H1 (cell line): ENCODE measurements at regions not wholly inside any gene's neighbourhood (a gene's known extent, or its start where the extent isn't known, plus 50 kb on each side); places are given as distances from the start of the nearest gene placed in this dataset.

Experiments
- CTCF ChIA-PET: fragments of 300-600 bp; sonication (Branson Sonifier 250); formaldehyde crosslinking; loops from one replicate; lab custom pipeline; 2021; ENCODE audit not compliant: partially characterized antibody; lab: Charles Lee
- POLR2A ChIA-PET: fragments of 300-600 bp; sonication (Branson Sonifier 250); formaldehyde crosslinking; loops from one replicate; lab custom pipeline; 2021; ENCODE audit warnings: inconsistent platforms; ENCODE audit not compliant: partially characterized antibody; lab: Charles Lee
- DNase-seq, 2 experiments: peaks; one replicate each; pipeline versions ENCODE4 v3.0.0 to v3.0.0-alpha.2; 2010 to 2022; ENCODE audit warnings: low spot score in 2 of 2, low read depth in 1 of 2, mixed read lengths in 1 of 2
- FAIRE-seq: peaks from 2 replicates; lab custom pipeline; 2011; peaks lifted over from hg19 to GRCh38; lab: Jason Lieb, UNC
- H2AFZ ChIP-seq: 2 replicates; pipeline ENCODE4 v1.8.1; 2012; ENCODE audit warnings: low read length, inconsistent platforms
- H2AK5ac ChIP-seq: 2 replicates; pipeline ENCODE4 v1.6.1; 2013; ENCODE audit warnings: low read depth, low read length
- H2BK120ac ChIP-seq: replicated peaks from 2 replicates; pipeline ENCODE3; 2013; ENCODE audit warnings: low read depth, low read length, inconsistent platforms
- H2BK12ac ChIP-seq: 2 replicates; pipeline ENCODE4 v1.6.1; 2013; ENCODE audit warnings: low read depth, low read length
- H2BK15ac ChIP-seq: 2 replicates; pipeline ENCODE4 v1.6.1; 2013; ENCODE audit warnings: low read length
- H2BK20ac ChIP-seq: 2 replicates; pipeline ENCODE4 v1.6.1; 2013; ENCODE audit warnings: low read length
- H2BK5ac ChIP-seq: 2 replicates; pipeline ENCODE4 v1.6.1; 2013; ENCODE audit warnings: low read depth, low read length
- H3K14ac ChIP-seq: 2 replicates; pipeline ENCODE4 v1.6.1; 2013; ENCODE audit warnings: inconsistent platforms; ENCODE audit not compliant: insufficient read length
- H3K18ac ChIP-seq: 2 replicates; pipeline ENCODE4 v1.6.1; 2013; ENCODE audit warnings: low read length; ENCODE audit errors: extremely low read depth
- H3K23ac ChIP-seq: 2 replicates; pipeline ENCODE4 v1.6.1; 2013; ENCODE audit warnings: inconsistent platforms; ENCODE audit not compliant: insufficient read length
- H3K23me2 ChIP-seq: 2 replicates; pipeline ENCODE4 v1.6.1; 2013; ENCODE audit warnings: low read depth, low read length
- H3K27ac ChIP-seq: 2 replicates; pipeline ENCODE4 v1.6.1; 2011; ENCODE audit warnings: low read depth, low read length, inconsistent platforms
- H3K27me3 ChIP-seq, 4 experiments: replicated peaks in 1 of 4; 1 replicate in 1 of 4; 2 replicates in 3 of 4; pipeline versions ENCODE4 v1.6.1 to v1.8.1; 2011 to 2013; ENCODE audit warnings: low read length in 3 of 4, mild to moderate bottlenecking in 3 of 4, inconsistent platforms in 2 of 4, mixed read lengths in 2 of 4, moderate library complexity in 1 of 4; ENCODE audit not compliant: control insufficient read depth in 3 of 4, insufficient read depth in 3 of 4; ENCODE audit errors: extremely low read depth in 1 of 4
- H3K36me3 ChIP-seq, 4 experiments: 2 replicates each; pipeline versions ENCODE4 v1.6.1 to v1.8.1; 2011 to 2013; ENCODE audit warnings: mild to moderate bottlenecking in 4 of 4, low read length in 3 of 4, moderate library complexity in 2 of 4, control low read depth in 1 of 4, inconsistent platforms in 1 of 4; ENCODE audit not compliant: insufficient read depth in 4 of 4, control insufficient read depth in 2 of 4
- H3K4ac ChIP-seq: replicated peaks from 2 replicates; pipeline ENCODE3; 2013; ENCODE audit warnings: low read length, low read depth, mixed read lengths, inconsistent platforms; ENCODE audit not compliant: insufficient read length
- H3K4me1 ChIP-seq, 4 experiments: replicated peaks in 1 of 4; 1 replicate in 1 of 4; 2 replicates in 3 of 4; pipeline versions ENCODE4 v1.6.1 to v1.8.1; 2011 to 2013; ENCODE audit warnings: low read length in 3 of 4, inconsistent platforms in 2 of 4, mixed read lengths in 1 of 4; ENCODE audit not compliant: insufficient read depth in 4 of 4, control insufficient read depth in 3 of 4
- H3K4me2 ChIP-seq, 2 experiments: 2 replicates each; pipeline versions ENCODE4 v1.6.1 to v1.8.1; 2011 to 2013; ENCODE audit warnings: low read depth in 2 of 2, low read length in 2 of 2, control low read depth in 1 of 2, inconsistent platforms in 1 of 2, mild to moderate bottlenecking in 1 of 2; ENCODE audit not compliant: insufficient read depth in 1 of 2
- H3K4me3 ChIP-seq, 4 experiments: fragments of 200-600, 300-600 bp in 1 of 4; sonication (generic), shearing (Covaris generic), sonication (Bioruptor Twin) in 1 of 4; 2 replicates each; pipeline versions ENCODE4 v1.5.1 to v1.8.1; 2011 to 2016; ENCODE audit warnings: low read length in 4 of 4, low read depth in 3 of 4, control low read depth in 2 of 4, inconsistent platforms in 2 of 4, mild to moderate bottlenecking in 2 of 4, mixed read lengths in 1 of 4, moderate library complexity in 1 of 4; ENCODE audit not compliant: insufficient read depth in 2 of 4; ENCODE audit errors: extremely low read depth in 1 of 4
- H3K56ac ChIP-seq: replicated peaks from 2 replicates; pipeline ENCODE3; 2013; ENCODE audit warnings: low read depth, mild to moderate bottlenecking, mixed read lengths, low read length, inconsistent platforms; ENCODE audit not compliant: insufficient read length
- H3K79me1 ChIP-seq: 2 replicates; pipeline ENCODE4 v1.6.1; 2013; ENCODE audit warnings: low read depth, low read length, control low read depth
- H3K79me2 ChIP-seq, 2 experiments: 2 replicates each; pipeline versions ENCODE4 v1.6.1 to v1.8.1; 2012 to 2013; ENCODE audit warnings: low read length in 2 of 2, mild to moderate bottlenecking in 2 of 2, inconsistent platforms in 1 of 2; ENCODE audit not compliant: insufficient read depth in 2 of 2, control insufficient read depth in 1 of 2
- H3K9ac ChIP-seq, 4 experiments: replicated peaks in 1 of 4; 1 replicate in 1 of 4; 2 replicates in 3 of 4; pipeline versions ENCODE4 v1.6.1 to v1.8.1; 2011 to 2013; ENCODE audit warnings: low read depth in 3 of 4, low read length in 3 of 4, control low read depth in 2 of 4, mild to moderate bottlenecking in 2 of 4, moderate library complexity in 2 of 4, inconsistent platforms in 1 of 4; ENCODE audit errors: extremely low read depth in 1 of 4
- H3K9me3 ChIP-seq, 2 experiments: 2 replicates each; pipeline versions ENCODE4 v1.6.1 to v1.8.1; 2012 to 2013; ENCODE audit warnings: mild to moderate bottlenecking in 2 of 2, moderate library complexity in 2 of 2, control low read depth in 1 of 2, inconsistent platforms in 1 of 2, low read depth in 1 of 2, low read length in 1 of 2, mixed read lengths in 1 of 2; ENCODE audit not compliant: insufficient read depth in 2 of 2
- H4K20me1 ChIP-seq, 2 experiments: replicated peaks in 1 of 2; 2 replicates each; pipeline versions ENCODE3 to v1.8.1; 2011 to 2013; ENCODE audit warnings: inconsistent platforms in 2 of 2, low read length in 2 of 2, mild to moderate bottlenecking in 1 of 2; ENCODE audit not compliant: insufficient read depth in 2 of 2, control insufficient read depth in 1 of 2
- H4K5ac ChIP-seq: 2 replicates; pipeline ENCODE4 v1.6.1; 2013; ENCODE audit warnings: low read length, low read depth, mixed read lengths, inconsistent platforms; ENCODE audit not compliant: insufficient read length
- H4K8ac ChIP-seq: 2 replicates; pipeline ENCODE4 v1.8.0; 2013; ENCODE audit warnings: mild to moderate bottlenecking, moderate library complexity, low read length, inconsistent platforms; ENCODE audit not compliant: insufficient read depth; ENCODE audit errors: extremely low read depth
- H4K91ac ChIP-seq: replicated peaks from 2 replicates; pipeline ENCODE3; 2013; ENCODE audit warnings: low read length, mixed read lengths, inconsistent platforms; ENCODE audit not compliant: insufficient read length
- SIN3A ChIP-seq, 2 experiments: IDR thresholded peaks in 1 of 2; conservative IDR thresholded peaks in 1 of 2; 2 replicates each; pipeline ENCODE4 v1.6.1; 2011 to 2012; ENCODE audit warnings: low read length in 2 of 2, improper control_type of control experiment in 1 of 2, low read depth in 1 of 2, mild to moderate bottlenecking in 1 of 2
- WGBS, 2 experiments: shearing (Covaris generic) in 1 of 2; methylation state at CpG; one replicate each; pipeline versions ENCODE4 v1.1.6 to v1.1.7; 2013 to 2015; ENCODE audit warnings: low lambda C conversion rate in 2 of 2, mixed read lengths in 2 of 2, inconsistent platforms in 1 of 2, low coverage in 1 of 2, missing lambda C conversion rate in 1 of 2; ENCODE audit not compliant: insufficient replicate concordance in 2 of 2, insufficient coverage in 1 of 2, insufficient read length in 1 of 2; ENCODE audit errors: extremely low coverage in 1 of 2, missing lambda C conversion rate in 1 of 2; 5-methylcytosine and 5-hydroxymethylcytosine counted together

DNA sequence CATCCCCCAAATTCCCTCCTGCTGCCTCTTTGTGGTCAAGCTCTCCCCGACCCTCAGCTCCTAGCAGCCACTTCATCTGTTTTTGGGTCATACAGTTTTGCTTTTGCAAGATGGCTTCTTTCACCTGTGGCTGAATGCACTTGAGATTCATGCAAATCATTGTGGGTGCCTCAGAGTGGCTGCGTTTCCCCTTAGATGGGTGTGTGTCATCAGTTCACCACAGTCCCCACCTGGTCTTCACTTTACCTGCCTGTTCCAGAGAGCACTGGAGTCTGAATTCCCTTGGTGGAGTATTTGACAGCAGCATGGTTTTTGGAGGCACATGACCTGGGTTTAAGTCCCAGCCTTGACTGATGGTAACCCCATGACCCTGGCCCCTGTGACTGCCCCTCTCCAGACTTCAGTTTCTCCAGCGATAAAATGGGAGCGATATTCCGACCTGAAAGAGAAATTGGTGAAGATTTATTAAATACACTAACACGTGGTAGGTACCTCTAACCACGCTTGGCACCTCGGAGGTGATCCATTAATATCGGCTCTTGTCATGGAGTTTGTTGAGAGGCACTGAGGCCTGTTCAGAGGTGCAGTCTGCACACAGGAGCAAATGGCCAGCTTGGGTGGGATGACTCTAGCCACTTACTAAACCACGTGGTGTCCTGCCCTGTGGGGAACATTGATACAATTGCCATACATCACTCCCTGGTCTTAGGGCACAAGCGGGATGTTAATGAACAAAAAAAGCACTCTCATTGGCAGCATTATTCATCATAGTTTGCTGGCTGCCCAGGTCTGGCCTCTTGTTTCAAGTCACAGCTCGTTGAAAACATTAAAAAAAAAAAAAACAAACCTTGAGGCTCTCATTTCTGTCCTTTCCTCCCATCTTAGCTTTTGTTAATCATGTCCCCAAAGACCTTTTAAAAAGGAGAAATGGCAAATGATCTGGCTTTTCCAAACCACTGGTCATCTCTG is 167.2 kb upstream of the KCNG1 start:
- DNase-seq (no peak), FAIRE-seq (no peak)
- Histone ChIP-seq H3K4me1 (peaks cover 0 to 3% (median 0%) of the 10 kb centered on the region in 4 experiments; a peak in 1 of 7 replicates), H3K14ac (no peak overlapping the region), H2BK15ac (no peak overlapping the region), H3K4me2 (no peak overlapping the region), H2BK5ac (no peak overlapping the region), H4K8ac (no peak overlapping the region), H3K27me3 (no peaks in the 10 kb centered on the region), H4K20me1 (no peaks in the 10 kb centered on the region), H2AK5ac (no peak overlapping the region), H2BK20ac (no peak overlapping the region; the same call in 1 of the 2 replicates), H3K18ac (no peak overlapping the region), H3K36me3 (no peaks in the 10 kb centered on the region), H2BK120ac (no peak overlapping the region), H3K79me1 (no peaks in the 10 kb centered on the region), H3K23me2 (no peaks in the 10 kb centered on the region; the same call in 1 of the 2 replicates), H3K4me3 (no peak overlapping the region), H3K4ac (no peak overlapping the region), H3K23ac (no peak overlapping the region), H3K79me2 (no peaks in the 10 kb centered on the region), H2BK12ac (no peak overlapping the region), H4K5ac (no peak overlapping the region), H4K91ac (no peak overlapping the region), H3K27ac (no peak overlapping the region)
- CTCF ChIA-PET = interaction anchor here (0.9 to 1.7 kb wide), 3 partner anchors 14 to 83 kb away, joined by 3 to 4 read pairs (median 3); no protein-coding TSS in a partner anchor
- WGBS, 2 experiments = 89% methylated on average over 12 of the region's 12 CpGs; no CpG with 5 or more reads in 1 of the 2 experiments
- no peak for TF ChIP-seq SIN3A (conservative IDR thresholded peaks at IDR 0.05 in 1 of 2, IDR thresholded peaks at IDR 0.05 in 1 of 2; ENCODE audit: low read depth in 1 of 2, low read length in 2 of 2)
- TF ChIP-seq, all 59 proteins: peak for 0
- no peak overlapping the region; a peak in 1 of 7 replicates for H3K9ac ChIP-seq
- H3K56ac ChIP-seq = no peak overlapping the region
- no peak overlapping the region; the same call in 1 of the 2 replicates for H2AFZ ChIP-seq
- POLR2A ChIA-PET = no interaction called here
- H3K9me3 ChIP-seq = no peaks in the 10 kb centered on the region
